NCI-H1417 (cell line): ENCODE measurements at regions not wholly inside any gene's neighbourhood (a gene's known extent, or its start where the extent isn't known, plus 50 kb on each side); places are given as distances from the start of the nearest gene placed in this dataset.

ENCODE experiments used
- DNase-seq, 3 experiments: peaks; one replicate each; lab custom pipeline; 2025; lab: John Stamatoyannopoulos, UW

GRCh38 chr7:155178096-155178495, 108.0 kb downstream of the HTR5A start:
- DNase-seq, result no peak

GRCh38 chr7:155181768-155182167, 111.6 kb downstream of the HTR5A start:
- no peak for DNase-seq

GRCh38 chr7:155182406-155182970, 112.4 kb downstream of the HTR5A start:
- no peak for DNase-seq

- no peak for DNase-seq
These were observed 113.5 kb downstream of the HTR5A start for GRCh38 chr7:155183655-155184054.

GRCh38 chr7:155184923-155185322, 112.8 kb upstream of the INSIG1 start:
- no peak for DNase-seq

GRCh38 chr7:155187061-155187785, 110.5 kb upstream of the INSIG1 start:
- DNase-seq, result no peak

- DNase-seq, result no peak
These were observed 109.3 kb upstream of the INSIG1 start for GRCh38 chr7:155188357-155188756.

GRCh38 chr7:155188821-155189581, 108.7 kb upstream of the INSIG1 start:
- DNase-seq, result no peak

GRCh38 chr7:155189590-155189989, 108.1 kb upstream of the INSIG1 start:
- DNase-seq, result no peak

GRCh38 chr7:155190688-155191087, 107.0 kb upstream of the INSIG1 start:
- no peak for DNase-seq

- no peak for DNase-seq
These were observed 106.5 kb upstream of the INSIG1 start for GRCh38 chr7:155191137-155191536.

- DNase-seq, result no peak
These were observed 105.7 kb upstream of the INSIG1 start for GRCh38 chr7:155191901-155192478.

GRCh38 chr7:155192961-155193640, 104.6 kb upstream of the INSIG1 start:
- no peak for DNase-seq

GRCh38 chr7:155193716-155194115, 104.0 kb upstream of the INSIG1 start:
- DNase-seq, result no peak

- DNase-seq, result no peak
These were observed 103.1 kb upstream of the INSIG1 start for GRCh38 chr7:155194382-155195140.

- DNase-seq, result no peak
These were observed 101.6 kb upstream of the INSIG1 start for GRCh38 chr7:155195939-155196523.

GRCh38 chr7:155198196-155198892, 99.3 kb upstream of the INSIG1 start:
- no peak for DNase-seq

- no peak for DNase-seq
These were observed 98.5 kb upstream of the INSIG1 start for GRCh38 chr7:155198901-155199845.
